IMR-90 (cell line): ENCODE measurements at regions not wholly inside any gene's neighbourhood (a gene's known extent, or its start where the extent isn't known, plus 50 kb on each side); places are given as distances from the start of the nearest gene placed in this dataset.

Experiments used
- ATAC-seq: fragments of 200-7000 bp; cut with Tn5 transposase; 2 replicates; pipeline ENCODE4 v1.9.1; 2020; ENCODE audit warnings: low read depth, mild to moderate bottlenecking, moderate library complexity
- BruUV-seq: library from RNA; stranded (reverse); fragments of 400-500 nt; replicated peaks from 2 replicates; lab custom pipeline; 2021; lab: Mats Ljungman, UMichigan
- CTCF ChIA-PET: fragments of 300-600 bp; formaldehyde crosslinking; extraction: SDS; loops from one replicate; lab custom pipeline; 2021; ENCODE audit warnings: antibody characterized with exemption; lab: Yijun Ruan, JAX
- POLR2A ChIA-PET: fragments of 300-600 bp; sonication (Branson Sonifier 250); formaldehyde crosslinking; loops from one replicate; lab custom pipeline; 2022; ENCODE audit warnings: antibody characterized with exemption; ENCODE audit not compliant: unreplicated experiment; lab: Charles Lee
- DNase-seq: peaks from one replicate; pipeline ENCODE4 v3.0.0; 2013
- H2AFZ ChIP-seq: replicated peaks from 2 replicates; pipeline ENCODE3; 2013; ENCODE audit warnings: low read length, mild to moderate bottlenecking; ENCODE audit not compliant: poor library complexity
- H2AK5ac ChIP-seq: 2 replicates; pipeline ENCODE4 v1.6.1; 2013; ENCODE audit warnings: low read depth, low read length, inconsistent platforms
- H2AK9ac ChIP-seq: replicated peaks from 2 replicates; pipeline ENCODE3; 2013; ENCODE audit warnings: mild to moderate bottlenecking, low read depth, low read length, moderate library complexity; ENCODE audit not compliant: poor library complexity
- H2BK120ac ChIP-seq: 2 replicates; pipeline ENCODE4 v1.6.1; 2013; ENCODE audit warnings: low read depth, low read length, inconsistent platforms
- H2BK15ac ChIP-seq: 3 replicates; pipeline ENCODE4 v1.6.1; 2013; ENCODE audit warnings: low read depth, low read length, inconsistent platforms
- H2BK20ac ChIP-seq: 2 replicates; pipeline ENCODE4 v1.6.1; 2013; ENCODE audit warnings: low read depth, mild to moderate bottlenecking, inconsistent platforms, low read length, moderate library complexity
- H2BK5ac ChIP-seq: 2 replicates; pipeline ENCODE4 v1.6.1; 2013; ENCODE audit warnings: mild to moderate bottlenecking, low read depth, low read length, inconsistent platforms; ENCODE audit not compliant: poor library complexity, severe bottlenecking
- H3K14ac ChIP-seq: replicated peaks from 2 replicates; pipeline ENCODE4 v1.6.1; 2013; ENCODE audit warnings: low read depth, low read length, inconsistent platforms
- H3K18ac ChIP-seq: 2 replicates; pipeline ENCODE4 v1.6.1; 2013; ENCODE audit warnings: low read depth, low read length, control low read depth
- H3K23ac ChIP-seq: 2 replicates; pipeline ENCODE4 v1.6.1; 2013; ENCODE audit warnings: low read depth, low read length, inconsistent platforms
- H3K27ac ChIP-seq: 2 replicates; pipeline ENCODE4 v1.5.1; 2013; ENCODE audit warnings: mild to moderate bottlenecking, control low read depth, low read length; ENCODE audit not compliant: insufficient read depth
- H3K27me3 ChIP-seq: 2 replicates; pipeline ENCODE4 v1.6.1; 2013; ENCODE audit warnings: low read length; ENCODE audit not compliant: control insufficient read depth, insufficient read depth
- H3K36me3 ChIP-seq: 2 replicates; pipeline ENCODE4 v1.6.1; 2013; ENCODE audit warnings: low read length, mixed read lengths; ENCODE audit not compliant: control insufficient read depth, insufficient read depth
- H3K4ac ChIP-seq: 2 replicates; pipeline ENCODE4 v1.6.1; 2013; ENCODE audit warnings: low read depth, low read length, inconsistent platforms
- H3K4me1 ChIP-seq: 2 replicates; pipeline ENCODE4 v1.6.1; 2013; ENCODE audit warnings: low read length, mixed read lengths; ENCODE audit not compliant: control insufficient read depth, insufficient read depth
- H3K4me2 ChIP-seq: 2 replicates; pipeline ENCODE4 v1.6.1; 2013; ENCODE audit warnings: low read depth, mild to moderate bottlenecking, control low read depth, low read length, moderate library complexity
- H3K4me3 ChIP-seq: 2 replicates; pipeline ENCODE4 v1.5.1; 2013; ENCODE audit warnings: low read depth, mild to moderate bottlenecking, control low read depth, low read length, moderate library complexity; ENCODE audit not compliant: insufficient read depth
- H3K56ac ChIP-seq: 2 replicates; pipeline ENCODE4 v1.6.1; 2013; ENCODE audit warnings: low read length, inconsistent platforms; ENCODE audit not compliant: insufficient read depth; ENCODE audit errors: extremely low read depth
- H3K79me1 ChIP-seq, 2 experiments: 2 replicates each; pipeline ENCODE4 v1.6.1; 2013; ENCODE audit warnings: low read length in 2 of 2, inconsistent platforms in 1 of 2, low read depth in 1 of 2
- H3K9ac ChIP-seq: 2 replicates; pipeline ENCODE4 v1.6.1; 2013; ENCODE audit warnings: low read depth, low read length, control low read depth
- H3K9me1 ChIP-seq: 2 replicates; pipeline ENCODE4 v1.6.1; 2013; ENCODE audit warnings: low read length, inconsistent platforms; ENCODE audit not compliant: insufficient read depth
- H3K9me3 ChIP-seq: 2 replicates; pipeline ENCODE4 v1.6.1; 2013; ENCODE audit warnings: low read length; ENCODE audit not compliant: control insufficient read depth, insufficient read depth
- H4K20me1 ChIP-seq: 2 replicates; pipeline ENCODE4 v1.6.1; 2013; ENCODE audit warnings: low read length, inconsistent platforms; ENCODE audit not compliant: insufficient read depth
- H4K5ac ChIP-seq: 2 replicates; pipeline ENCODE4 v1.6.1; 2013; ENCODE audit warnings: mild to moderate bottlenecking, low read depth, low read length, control low read depth
- H4K8ac ChIP-seq, 2 experiments: 2 replicates each; pipeline ENCODE4 v1.6.1; 2013; ENCODE audit warnings: low read depth in 2 of 2, low read length in 2 of 2, control low read depth in 1 of 2, inconsistent platforms in 1 of 2
- H4K91ac ChIP-seq: 2 replicates; pipeline ENCODE4 v1.6.1; 2013; ENCODE audit warnings: low read depth, low read length, inconsistent platforms; ENCODE audit not compliant: insufficient read depth
- BHLHE40 ChIP-seq: fragments of 150-350 bp; IDR thresholded peaks from 2 replicates; pipeline ENCODE4 v1.6.1; 2016; ENCODE audit warnings: mild to moderate bottlenecking, low read depth, low read length
- CHD1 ChIP-seq: IDR thresholded peaks from 2 replicates; pipeline ENCODE4 v1.6.1; 2012; ENCODE audit warnings: low read depth, low read length, improper control_type of control experiment
- CTCF ChIP-seq: conservative IDR thresholded peaks from 2 replicates; pipeline ENCODE4 v1.5.1; 2012; ENCODE audit warnings: mild to moderate bottlenecking, low read depth, low read length, improper control_type of control experiment
- FOS ChIP-seq: fragments of 150-350 bp; IDR thresholded peaks from 2 replicates; pipeline ENCODE4 v1.6.1; 2016; ENCODE audit warnings: low read depth, low read length
- MAFK ChIP-seq: IDR thresholded peaks from 2 replicates; pipeline ENCODE4 v1.6.1; 2012; ENCODE audit warnings: low read depth, low read length, improper control_type of control experiment
- MXI1 ChIP-seq: IDR thresholded peaks from 2 replicates; pipeline ENCODE4 v1.6.1; 2012; ENCODE audit warnings: low read depth, mild to moderate bottlenecking, low read length, moderate library complexity, borderline replicate concordance
- NFE2L2 ChIP-seq: fragments of 150-350 bp; IDR thresholded peaks from 2 replicates; pipeline ENCODE4 v1.6.1; 2016; ENCODE audit warnings: low read depth, mild to moderate bottlenecking, low read length
- POLR2A ChIP-seq: IDR thresholded peaks from 2 replicates; pipeline ENCODE4 v1.6.1; 2012; ENCODE audit warnings: mild to moderate bottlenecking, low read depth, low read length
- RFX5 ChIP-seq: IDR thresholded peaks from 2 replicates; pipeline ENCODE4 v1.8.0; 2012; ENCODE audit warnings: low read depth, mild to moderate bottlenecking, low read length, moderate library complexity
- SMC3 ChIP-seq: fragments of 150-350 bp; IDR thresholded peaks from 2 replicates; pipeline ENCODE4 v1.6.1; 2016; ENCODE audit warnings: low read depth, mild to moderate bottlenecking, antibody characterized with exemption, low read length, moderate library complexity
- WGBS, 2 experiments: methylation state at CpG; one replicate each; pipeline versions ENCODE4 v1.1.5 to v1.1.7; 2013; ENCODE audit warnings: missing lambda C conversion rate in 2 of 2; ENCODE audit not compliant: insufficient read length in 1 of 2; ENCODE audit errors: extremely low coverage in 2 of 2; 5-methylcytosine and 5-hydroxymethylcytosine counted together
- dilution Hi-C: fragments of 300-500 bp; cut with HindIII; formaldehyde crosslinking; loops from one replicate; pipeline ENCODE4 v1.14.3; 2018; ENCODE audit warnings: low sequenced_read_pairs; ENCODE audit not compliant: unreplicated experiment
- in situ Hi-C: fragments of 300-500 bp; cut with MboI; formaldehyde crosslinking; loops from 3 replicates; pipeline ENCODE4 v1.14.3; 2019; ENCODE audit warnings: low sequenced_read_pairs, inconsistent platforms, mixed read lengths
- intact Hi-C: fragments of 100-400 bp; cut with micrococcal nuclease; formaldehyde crosslinking; loops from 2 replicates; pipeline ENCODE4 v1.10.0; 2022
- TF ChIP-seq, protein P1 (sequence below): fragments of 150-350 bp; IDR thresholded peaks from 2 replicates; pipeline ENCODE4 v1.6.1; 2017; ENCODE audit warnings: mild to moderate bottlenecking, antibody characterized with exemption, low read length, low read depth
- TF ChIP-seq, protein P2 (sequence below): fragments of 150-350 bp; IDR thresholded peaks from 2 replicates; pipeline ENCODE4 v1.6.1; 2016; ENCODE audit warnings: low read depth, mild to moderate bottlenecking, low read length, moderate library complexity, borderline replicate concordance

GRCh38 chr9:80233906-80234305, 662.1 kb downstream of the TLE4 start:
- TF ChIP-seq POLR2A (no peak), NFE2L2 (no peak), MXI1 (no peak), BHLHE40 (no peak), CTCF (no peak), RFX5 (no peak), FOS (no peak), SMC3 (no peak), MAFK (no peak), CHD1 (no peak)
- TF ChIP-seq, protein P1, sequence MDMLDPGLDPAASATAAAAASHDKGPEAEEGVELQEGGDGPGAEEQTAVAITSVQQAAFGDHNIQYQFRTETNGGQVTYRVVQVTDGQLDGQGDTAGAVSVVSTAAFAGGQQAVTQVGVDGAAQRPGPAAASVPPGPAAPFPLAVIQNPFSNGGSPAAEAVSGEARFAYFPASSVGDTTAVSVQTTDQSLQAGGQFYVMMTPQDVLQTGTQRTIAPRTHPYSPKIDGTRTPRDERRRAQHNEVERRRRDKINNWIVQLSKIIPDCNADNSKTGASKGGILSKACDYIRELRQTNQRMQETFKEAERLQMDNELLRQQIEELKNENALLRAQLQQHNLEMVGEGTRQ = no peak
- TF ChIP-seq, protein P2, sequence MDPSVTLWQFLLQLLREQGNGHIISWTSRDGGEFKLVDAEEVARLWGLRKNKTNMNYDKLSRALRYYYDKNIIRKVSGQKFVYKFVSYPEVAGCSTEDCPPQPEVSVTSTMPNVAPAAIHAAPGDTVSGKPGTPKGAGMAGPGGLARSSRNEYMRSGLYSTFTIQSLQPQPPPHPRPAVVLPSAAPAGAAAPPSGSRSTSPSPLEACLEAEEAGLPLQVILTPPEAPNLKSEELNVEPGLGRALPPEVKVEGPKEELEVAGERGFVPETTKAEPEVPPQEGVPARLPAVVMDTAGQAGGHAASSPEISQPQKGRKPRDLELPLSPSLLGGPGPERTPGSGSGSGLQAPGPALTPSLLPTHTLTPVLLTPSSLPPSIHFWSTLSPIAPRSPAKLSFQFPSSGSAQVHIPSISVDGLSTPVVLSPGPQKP = no peak
- Histone ChIP-seq H3K4me3 (no peak overlapping the region), H2BK120ac (no peak overlapping the region), H3K56ac (no peak overlapping the region), H2BK5ac (no peak overlapping the region), H2BK15ac (no peak overlapping the region), H3K4me2 (no peak overlapping the region), H3K4me1 (no peaks in the 10 kb centered on the region), H2AFZ (no peak overlapping the region), H4K20me1 (no peaks in the 10 kb centered on the region), H4K8ac (no peak overlapping the region), H3K27ac (no peak overlapping the region), H3K36me3 (no peaks in the 10 kb centered on the region), H3K18ac (no peak overlapping the region), H2AK9ac (no peak overlapping the region), H2BK20ac (no peak overlapping the region), H3K27me3 (no peaks in the 10 kb centered on the region), H3K9me1 (no peaks in the 10 kb centered on the region), H3K23ac (no peak overlapping the region), H3K9me3 (no peaks in the 10 kb centered on the region), H3K9ac (no peak overlapping the region), H3K14ac (no peak overlapping the region), H4K5ac (no peak overlapping the region), H2AK5ac (no peak overlapping the region), H3K4ac (no peak overlapping the region), H4K91ac (no peak overlapping the region), H3K79me1 (no peaks in the 10 kb centered on the region)
- dilution Hi-C loops = no loop called here
- in situ Hi-C loops = no loop called here
- no TSS peak for BruUV-seq
- CTCF ChIA-PET = no interaction called here
- ATAC-seq = no peak
- POLR2A ChIA-PET = no interaction called here
- no CpG with 5 or more reads among the region's 2 CpGs for WGBS, 2 experiments
- intact Hi-C loops = no loop called here
- no peak for DNase-seq
